ENCODE measurements at regions not wholly inside any gene's neighbourhood (a gene's known extent, or its start where the extent isn't known, plus 50 kb on each side); places are given as distances from the start of the nearest gene placed in this dataset.

DNA sequence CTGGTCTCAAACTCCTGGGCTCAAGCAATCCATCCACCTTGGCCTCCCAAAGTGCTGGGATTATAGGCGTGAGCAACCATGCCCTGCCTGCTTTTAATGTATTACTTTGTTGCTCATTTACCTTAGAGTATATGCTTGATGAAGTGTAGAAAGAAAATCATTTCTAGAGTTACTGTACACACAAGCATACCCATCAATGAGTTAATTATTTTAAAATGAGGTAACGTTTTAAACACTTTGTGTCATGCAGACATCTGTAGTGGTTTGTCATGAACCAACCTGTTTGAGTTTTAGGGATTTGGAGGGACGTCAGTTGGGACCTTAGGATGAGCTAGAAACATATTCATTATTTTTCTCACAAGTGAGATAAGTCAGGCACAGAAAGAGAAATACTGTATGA lies 332.4 kb upstream of the IGF1R start:
- H3K9me3 ChIP-seq (ENCODE audit: insufficient read depth, low read length), result no peaks in the 10 kb centered on the region
- no peaks in the 10 kb centered on the region for H3K27me3 ChIP-seq (ENCODE audit: low read depth, low read length)
- no peak overlapping the region for H3K9ac ChIP-seq (ENCODE audit: low read length)
- no peaks in the 10 kb centered on the region for H3K79me2 ChIP-seq (ENCODE audit: low read length)
- H3K4me1 ChIP-seq (ENCODE audit: low read length), result no peaks in the 10 kb centered on the region
- no peaks in the 10 kb centered on the region for H3K36me3 ChIP-seq (replicated peaks; ENCODE audit: low read depth, low read length)
- TF ChIP-seq CTCF (IDR thresholded peaks at IDR 0.05; ENCODE audit: low read depth, low read length) (no peak), EZH2phosphoT487 (IDR thresholded peaks at IDR 0.05; ENCODE audit: low read depth) (no peak)
- no peak overlapping the region for H3K4me3 ChIP-seq (ENCODE audit: low read length)
- H3K4me2 ChIP-seq (ENCODE audit: low read length), result no peak overlapping the region
- no peak overlapping the region for H3K27ac ChIP-seq (ENCODE audit: low read length)
- H4K20me1 ChIP-seq (ENCODE audit: insufficient read depth, low read length), result no peaks in the 10 kb centered on the region
- no peak overlapping the region for H2AFZ ChIP-seq (ENCODE audit: low read depth, low read length)

- Histone ChIP-seq H4K20me1 (ENCODE audit: insufficient read depth, low read length) (no peaks in the 10 kb centered on the region), H3K4me2 (ENCODE audit: low read length) (no peak overlapping the region), H3K9ac (ENCODE audit: low read length) (no peak overlapping the region), H3K79me2 (ENCODE audit: low read length) (no peaks in the 10 kb centered on the region), H3K4me1 (ENCODE audit: low read length) (no peaks in the 10 kb centered on the region), H3K4me3 (ENCODE audit: low read length) (no peak overlapping the region), H3K9me3 (ENCODE audit: insufficient read depth, low read length) (no peaks in the 10 kb centered on the region), H2AFZ (ENCODE audit: low read depth, low read length) (no peak overlapping the region), H3K27me3 (ENCODE audit: low read depth, low read length) (no peaks in the 10 kb centered on the region), H3K27ac (ENCODE audit: low read length) (no peak overlapping the region), H3K36me3 (replicated peaks; ENCODE audit: low read depth, low read length) (no peaks in the 10 kb centered on the region)
- no peak for TF ChIP-seq EZH2phosphoT487 (IDR thresholded peaks at IDR 0.05; ENCODE audit: low read depth)
- no peak for TF ChIP-seq CTCF (IDR thresholded peaks at IDR 0.05; ENCODE audit: low read depth, low read length)
Observed at GRCh38 chr15:98321896-98322295, 326.4 kb upstream of the IGF1R start.

DNA sequence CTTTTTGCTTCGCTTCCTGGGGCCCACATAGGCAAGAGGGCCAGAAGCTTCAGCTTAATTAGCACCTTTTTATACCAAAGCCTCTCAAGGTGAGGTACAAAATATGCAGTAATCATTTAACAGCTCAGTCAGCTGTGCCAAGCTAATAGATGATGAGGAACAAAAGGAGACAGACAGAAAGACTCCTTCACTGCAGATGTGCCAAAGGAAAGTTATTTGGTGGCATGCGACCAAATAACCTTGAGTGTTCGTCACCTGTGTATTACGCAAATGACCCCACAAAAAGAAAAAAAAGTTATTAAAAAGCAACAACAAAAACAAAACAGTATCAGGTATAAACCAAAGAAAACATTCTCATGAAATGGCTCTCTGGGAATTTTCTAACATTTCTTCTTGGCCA lies 325.8 kb upstream of the IGF1R start:
- no peak overlapping the region for H2AFZ ChIP-seq (ENCODE audit: low read depth, low read length)
- TF ChIP-seq EZH2phosphoT487 (IDR thresholded peaks at IDR 0.05; ENCODE audit: low read depth) (no peak), CTCF (IDR thresholded peaks at IDR 0.05; ENCODE audit: low read depth, low read length) (no peak)
- H4K20me1 ChIP-seq (ENCODE audit: insufficient read depth, low read length), result no peaks in the 10 kb centered on the region
- no peaks in the 10 kb centered on the region for H3K79me2 ChIP-seq (ENCODE audit: low read length)
- no peaks in the 10 kb centered on the region for H3K4me1 ChIP-seq (ENCODE audit: low read length)
- no peak overlapping the region for H3K9ac ChIP-seq (ENCODE audit: low read length)
- no peaks in the 10 kb centered on the region for H3K27me3 ChIP-seq (ENCODE audit: low read depth, low read length)
- H3K4me3 ChIP-seq (ENCODE audit: low read length), result no peak overlapping the region
- no peak overlapping the region for H3K27ac ChIP-seq (ENCODE audit: low read length)
- H3K4me2 ChIP-seq (ENCODE audit: low read length), result no peak overlapping the region
- H3K36me3 ChIP-seq (replicated peaks; ENCODE audit: low read depth, low read length), result no peaks in the 10 kb centered on the region
- H3K9me3 ChIP-seq (ENCODE audit: insufficient read depth, low read length), result no peaks in the 10 kb centered on the region

GRCh38 chr15:98324341-98324970 lies 323.9 kb upstream of the IGF1R start:
- Histone ChIP-seq H3K4me2 (ENCODE audit: low read length) (no peak overlapping the region), H3K36me3 (replicated peaks; ENCODE audit: low read depth, low read length) (no peaks in the 10 kb centered on the region), H2AFZ (ENCODE audit: low read depth, low read length) (no peak overlapping the region), H3K27ac (ENCODE audit: low read length) (no peak overlapping the region), H3K4me1 (ENCODE audit: low read length) (no peaks in the 10 kb centered on the region), H3K4me3 (ENCODE audit: low read length) (no peak overlapping the region), H3K27me3 (ENCODE audit: low read depth, low read length) (no peaks in the 10 kb centered on the region), H3K9ac (ENCODE audit: low read length) (no peak overlapping the region), H3K9me3 (ENCODE audit: insufficient read depth, low read length) (no peaks in the 10 kb centered on the region), H4K20me1 (ENCODE audit: insufficient read depth, low read length) (no peaks in the 10 kb centered on the region), H3K79me2 (ENCODE audit: low read length) (no peaks in the 10 kb centered on the region)
- TF ChIP-seq CTCF (IDR thresholded peaks at IDR 0.05; ENCODE audit: low read depth, low read length) (no peak), EZH2phosphoT487 (IDR thresholded peaks at IDR 0.05; ENCODE audit: low read depth) (no peak)

Measured in OCI-LY3 (cell line).